Testis (tissue), 2 donors: ENCODE measurements at regions not wholly inside any gene's neighbourhood (a gene's known extent, or its start where the extent isn't known, plus 50 kb on each side); places are given as distances from the start of the nearest gene placed in this dataset.
"Not testable (repeated sequence)": the region's sequence is repeated elsewhere in the genome, so short reads cannot be mapped to it uniquely, and the experiment has no call there.

ENCODE experiments used
- DNase-seq: peaks from one replicate; pipeline ENCODE4 v3.0.0-alpha.2; 2019
- H3K27ac ChIP-seq, 2 donors: fragments of 200-600 bp; sonication (generic); one replicate each; pipeline ENCODE4 v1.5.1; 2019
- H3K27me3 ChIP-seq: fragments of 200-600 bp; sonication (generic); one replicate; pipeline ENCODE4 v1.5.1; 2019
- H3K36me3 ChIP-seq: fragments of 200-600 bp; sonication (generic); one replicate; pipeline ENCODE4 v1.5.1; 2017; ENCODE audit warnings: low read depth; ENCODE audit errors: missing control alignments
- H3K4me1 ChIP-seq: fragments of 200-600 bp; sonication (generic); one replicate; pipeline ENCODE4 v1.5.1; 2019
- H3K4me3 ChIP-seq, 2 donors: fragments of 200-600 bp; sonication (generic); one replicate each; pipeline ENCODE4 v1.5.1; 2017 to 2019
- H3K9me3 ChIP-seq: fragments of 200-600 bp; sonication (generic); one replicate; pipeline ENCODE4 v1.5.1; 2017
- CTCF ChIP-seq, 3 experiments: fragments of 450-650 bp in 2 of 3; fragments of 200-600 bp in 1 of 3; sonication (generic) in 1 of 3; IDR thresholded peaks; one replicate each; pipeline ENCODE4 v1.5.1; 2016 to 2019; ENCODE audit warnings: antibody characterized with exemption in 3 of 3, mild to moderate bottlenecking in 2 of 3, moderate library complexity in 1 of 3
- POLR2A ChIP-seq: fragments of 450-650 bp; IDR thresholded peaks from one replicate; pipeline ENCODE4 v1.6.1; 2017; ENCODE audit warnings: antibody characterized with exemption, mild to moderate bottlenecking, moderate library complexity
- WGBS, 2 donors: methylation state at CpG; one replicate each; pipeline ENCODE4 v1.1.5; 2018; 5-methylcytosine and 5-hydroxymethylcytosine counted together
- intact Hi-C: fragments of 100-400 bp; cut with DNase I; formaldehyde crosslinking; loops from one replicate; pipeline ENCODE4 v1.15.1; 2023; ENCODE audit warnings: low total_unique reads

DNA sequence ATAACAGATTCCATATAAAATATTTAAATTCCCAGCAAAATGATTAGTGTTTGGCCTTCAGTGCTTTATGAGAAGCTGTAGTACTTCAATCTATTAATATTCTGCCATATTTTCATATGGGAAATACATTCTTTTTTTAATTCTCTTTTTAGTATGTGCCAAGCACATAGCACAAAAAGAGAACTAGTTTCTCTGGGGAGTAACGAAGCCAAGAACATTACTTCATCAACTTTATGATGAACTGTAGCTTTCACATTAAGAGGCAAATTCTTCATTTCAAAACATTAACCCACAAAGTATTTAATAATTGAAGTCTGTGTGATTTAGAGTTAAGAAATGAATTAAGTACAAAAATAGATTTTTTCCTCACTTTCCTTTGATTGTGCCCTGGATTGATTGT lies 281.0 kb upstream of the EYS start:
- H3K9me3 ChIP-seq, result no peaks in the 10 kb centered on the region
- no peaks in the 10 kb centered on the region for H3K4me1 ChIP-seq
- H3K4me3 ChIP-seq, result no peak overlapping the region
- H3K27me3 ChIP-seq, result no peaks in the 10 kb centered on the region
- H3K36me3 ChIP-seq, result no peaks in the 10 kb centered on the region
- intact Hi-C loops, result no loop called here
- 61 to 64% methylated on average over 1 of the region's 1 CpG for WGBS, 2 donors
- DNase-seq, result no peak
- TF ChIP-seq CTCF (IDR thresholded peaks at IDR 0.05) (no peak), POLR2A (no peak)
- H3K27ac ChIP-seq, result no peak overlapping the region

- DNase-seq, result no peak
- no peak for TF ChIP-seq CTCF (IDR thresholded peaks at IDR 0.05)
- intact Hi-C loops, result no loop called here
- H3K27me3 ChIP-seq, result no peaks in the 10 kb centered on the region
- H3K4me3 ChIP-seq, result no peak overlapping the region
- no peaks in the 10 kb centered on the region for H3K36me3 ChIP-seq
- no peaks in the 10 kb centered on the region for H3K4me1 ChIP-seq
- no peaks in the 10 kb centered on the region for H3K9me3 ChIP-seq
- 87 to 92% methylated on average over 2 of the region's 2 CpGs for WGBS, 2 donors
- no peak overlapping the region for H3K27ac ChIP-seq
Observed at GRCh38 chr6:65984089-65984488, 277.1 kb upstream of the EYS start.

GRCh38 chr6:65979120-65979519 lies 272.1 kb upstream of the EYS start:
- H3K27me3 ChIP-seq, result no peaks in the 10 kb centered on the region
- WGBS, 2 donors, result 77% methylated on average over 2 of the region's 2 CpGs
- DNase-seq, result no peak
- H3K4me1 ChIP-seq, result no peaks in the 10 kb centered on the region
- H3K36me3 ChIP-seq, result no peaks in the 10 kb centered on the region
- no peaks in the 10 kb centered on the region for H3K9me3 ChIP-seq
- no peak for TF ChIP-seq CTCF (IDR thresholded peaks at IDR 0.05)
- TF ChIP-seq POLR2A, result no peak
- intact Hi-C loops, result no loop called here
- no peak overlapping the region for H3K27ac ChIP-seq
- no peak overlapping the region for H3K4me3 ChIP-seq

DNA sequence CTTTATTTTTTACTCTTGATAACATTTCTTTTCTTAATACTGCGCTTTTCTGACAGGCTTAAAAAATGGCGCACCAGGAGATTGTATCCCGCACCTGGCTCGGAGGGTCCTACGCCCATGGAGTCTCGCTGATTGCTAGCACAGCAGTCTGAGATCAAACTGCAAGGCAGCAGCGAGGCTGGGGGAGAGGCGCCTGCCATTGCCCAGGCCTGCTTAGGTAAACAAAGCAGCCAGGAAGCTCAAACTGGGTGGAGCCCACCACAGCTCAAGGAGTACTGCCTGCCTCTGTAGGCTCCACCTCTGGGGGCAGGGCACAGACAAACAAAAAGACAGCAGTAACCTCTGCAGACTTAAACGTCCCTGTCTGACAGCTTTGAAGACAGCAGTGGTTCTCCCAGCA lies 264.2 kb upstream of the EYS start:
- H3K36me3 ChIP-seq, H3K4me1 ChIP-seq, intact Hi-C loops, H3K4me3 ChIP-seq, H3K27ac ChIP-seq, H3K9me3 ChIP-seq, DNase-seq, H3K27me3 ChIP-seq: not testable (repeated sequence)
- 89 to 94% methylated on average over 8 of the region's 9 CpGs for WGBS, 2 donors

- intact Hi-C loops, result no loop called here
- Histone ChIP-seq H3K4me1 (no peaks in the 10 kb centered on the region), H3K27ac (no peak overlapping the region), H3K27me3 (no peaks in the 10 kb centered on the region), H3K4me3 (no peak overlapping the region), H3K36me3 (no peaks in the 10 kb centered on the region), H3K9me3 (no peaks in the 10 kb centered on the region)
- TF ChIP-seq POLR2A (no peak), CTCF (IDR thresholded peaks at IDR 0.05) (no peak)
- no peak for DNase-seq
Observed at GRCh38 chr6:65964261-65964660, 257.2 kb upstream of the EYS start.
